GM23338 (cell line): ENCODE measurements at regions not wholly inside any gene's neighbourhood (a gene's known extent, or its start where the extent isn't known, plus 50 kb on each side); places are given as distances from the start of the nearest gene placed in this dataset.
A peak's percentile ranks its signal among the peaks of the same experiment; 100 is the strongest.

Experiments
- ATAC-seq: fragments of 200-7000 bp; cut with Tn5 transposase; 3 replicates; pipeline ENCODE4 v1.9.1; 2020
- DNase-seq: peaks from one replicate; pipeline ENCODE4 v3.0.0-alpha.2; 2015; ENCODE audit warnings: low spot score
- H2AFZ ChIP-seq: fragments of 200-600 bp; sonication (generic); 2 replicates; pipeline ENCODE4 v1.8.0; 2016; ENCODE audit warnings: antibody characterized with exemption, mild to moderate bottlenecking, moderate library complexity
- H3F3A ChIP-seq: fragments of 200-600 bp; sonication (generic); replicated peaks from 2 replicates; pipeline ENCODE4 v1.8.0; 2017; ENCODE audit warnings: antibody characterized with exemption, mixed run types, low read depth
- H3K27ac ChIP-seq: fragments of 200-600 bp; sonication (generic); 2 replicates; pipeline ENCODE4 v1.6.1; 2016; ENCODE audit warnings: low read depth
- H3K27me3 ChIP-seq: fragments of 200-600 bp; sonication (generic); 2 replicates; pipeline ENCODE4 v1.8.0; 2016; ENCODE audit warnings: mild to moderate bottlenecking, mixed run types, moderate library complexity; ENCODE audit not compliant: insufficient read depth
- H3K36me3 ChIP-seq: fragments of 200-600 bp; sonication (generic); 2 replicates; pipeline ENCODE4 v1.8.0; 2016; ENCODE audit warnings: mild to moderate bottlenecking; ENCODE audit not compliant: insufficient read depth
- H3K4me1 ChIP-seq: fragments of 200-600 bp; sonication (generic); 2 replicates; pipeline ENCODE4 v1.8.0; 2016; ENCODE audit warnings: mild to moderate bottlenecking, moderate library complexity; ENCODE audit not compliant: insufficient read depth
- H3K4me2 ChIP-seq: fragments of 200-600 bp; sonication (generic); 2 replicates; pipeline ENCODE4 v1.7.1; 2017; ENCODE audit warnings: mixed run types
- H3K4me3 ChIP-seq: fragments of 200-600 bp; sonication (generic); 2 replicates; pipeline ENCODE4 v1.6.1; 2016; ENCODE audit warnings: mixed run types
- H3K79me2 ChIP-seq: fragments of 200-600 bp; sonication (generic); replicated peaks from 2 replicates; pipeline ENCODE4 v1.8.0; 2017; ENCODE audit warnings: mild to moderate bottlenecking; ENCODE audit not compliant: insufficient read depth
- H3K9me2 ChIP-seq: fragments of 200-600 bp; sonication (generic); 2 replicates; pipeline ENCODE4 v1.8.0; 2017; ENCODE audit not compliant: insufficient read depth
- H4K20me1 ChIP-seq: fragments of 200-600 bp; sonication (generic); replicated peaks from 2 replicates; pipeline ENCODE4 v1.8.0; 2017; ENCODE audit warnings: mild to moderate bottlenecking; ENCODE audit not compliant: insufficient read depth
- H3K27ac Mint-ChIP-seq: 2 replicates; pipeline ENCODE4 v1.8.0; 2020; ENCODE audit warnings: inconsistent platforms, mild to moderate bottlenecking, moderate library complexity, mixed read lengths
- H3K27me3 Mint-ChIP-seq: 3 replicates; pipeline ENCODE4 v1.8.0; 2022; ENCODE audit warnings: low read depth, mild to moderate bottlenecking, moderate library complexity, mixed read lengths, inconsistent platforms; ENCODE audit not compliant: insufficient read depth, poor library complexity
- H3K36me3 Mint-ChIP-seq: 3 replicates; pipeline ENCODE4 v1.8.0; 2021; ENCODE audit warnings: low read depth, mild to moderate bottlenecking, inconsistent platforms, moderate library complexity, mixed read lengths
- H3K4me1 Mint-ChIP-seq: 3 replicates; pipeline ENCODE4 v1.8.0; 2020; ENCODE audit warnings: mild to moderate bottlenecking, inconsistent platforms, mixed read lengths
- H3K4me3 Mint-ChIP-seq: 3 replicates; pipeline ENCODE4 v1.8.0; 2021; ENCODE audit warnings: moderate library complexity, mild to moderate bottlenecking, inconsistent platforms, mixed read lengths
- H3K9me3 Mint-ChIP-seq: 3 replicates; pipeline ENCODE4 v1.8.0; 2020; ENCODE audit warnings: moderate library complexity, mild to moderate bottlenecking, inconsistent platforms, mixed read lengths
- CREB1 ChIP-seq: fragments of 250-450 bp; sonication (Bioruptor Pico); IDR thresholded peaks from 2 replicates; pipeline ENCODE4 v1.5.0; 2020; ENCODE audit warnings: low read depth, mild to moderate bottlenecking, moderate library complexity
- EZH2 ChIP-seq: fragments of 200-600 bp; sonication (generic); IDR thresholded peaks from one replicate; pipeline ENCODE4 v1.8.0; 2017; ENCODE audit warnings: antibody characterized with exemption, mild to moderate bottlenecking, low read depth; ENCODE audit not compliant: unreplicated experiment
- EZH2phosphoT487 ChIP-seq: fragments of 200-600 bp; sonication (generic); IDR thresholded peaks from one replicate; pipeline ENCODE4 v1.8.1; 2018; ENCODE audit warnings: antibody characterized with exemption; ENCODE audit not compliant: unreplicated experiment
- JUNB ChIP-seq: IDR thresholded peaks from one replicate; pipeline ENCODE4 v1.6.1; 2016; ENCODE audit warnings: antibody characterized with exemption; ENCODE audit not compliant: unreplicated experiment
- NANOG ChIP-seq: IDR thresholded peaks from 2 replicates; pipeline ENCODE4 v1.6.1; 2016; ENCODE audit warnings: antibody characterized with exemption, borderline replicate concordance
- POLR2AphosphoS5 ChIP-seq: IDR thresholded peaks from 2 replicates; pipeline ENCODE4 v1.6.1; 2016; ENCODE audit warnings: antibody characterized with exemption, low read depth
- STAT1 ChIP-seq: IDR thresholded peaks from one replicate; pipeline ENCODE4 v1.6.1; 2016; ENCODE audit warnings: antibody characterized with exemption; ENCODE audit not compliant: unreplicated experiment
- ZNF114 ChIP-seq: fragments of 250-450 bp; sonication (Bioruptor Pico); IDR thresholded peaks from 2 replicates; pipeline ENCODE4 v1.5.0; 2020; ENCODE audit warnings: mild to moderate bottlenecking, moderate library complexity
- ZNF331 ChIP-seq: fragments of 250-450 bp; sonication (Bioruptor Pico); IDR thresholded peaks from 2 replicates; pipeline ENCODE4 v1.5.0; 2020; ENCODE audit warnings: low read depth, mild to moderate bottlenecking, moderate library complexity
- TF ChIP-seq, protein P1 (sequence below), 2 experiments: fragments of 200-600 bp in 1 of 2; sonication (generic) in 1 of 2; conservative IDR thresholded peaks; 2 replicates each; pipeline versions ENCODE4 v1.5.1 to v1.6.1; 2016 to 2017; ENCODE audit warnings: antibody characterized with exemption in 2 of 2, low read depth in 2 of 2, mild to moderate bottlenecking in 2 of 2, moderate library complexity in 1 of 2
- TF ChIP-seq, protein P2 (sequence below): fragments of 250-450 bp; sonication (Bioruptor Pico); IDR thresholded peaks from 2 replicates; pipeline ENCODE4 v1.5.0; 2020; ENCODE audit warnings: mild to moderate bottlenecking, moderate library complexity
- TF ChIP-seq, protein P3 (sequence below): IDR thresholded peaks from one replicate; pipeline ENCODE4 v1.6.1; 2018; ENCODE audit warnings: antibody characterized with exemption; ENCODE audit not compliant: unreplicated experiment
- TF ChIP-seq, protein P4 (sequence below): IDR thresholded peaks from 2 replicates; pipeline ENCODE4 v1.6.1; 2016; ENCODE audit warnings: antibody characterized with exemption

DNA sequence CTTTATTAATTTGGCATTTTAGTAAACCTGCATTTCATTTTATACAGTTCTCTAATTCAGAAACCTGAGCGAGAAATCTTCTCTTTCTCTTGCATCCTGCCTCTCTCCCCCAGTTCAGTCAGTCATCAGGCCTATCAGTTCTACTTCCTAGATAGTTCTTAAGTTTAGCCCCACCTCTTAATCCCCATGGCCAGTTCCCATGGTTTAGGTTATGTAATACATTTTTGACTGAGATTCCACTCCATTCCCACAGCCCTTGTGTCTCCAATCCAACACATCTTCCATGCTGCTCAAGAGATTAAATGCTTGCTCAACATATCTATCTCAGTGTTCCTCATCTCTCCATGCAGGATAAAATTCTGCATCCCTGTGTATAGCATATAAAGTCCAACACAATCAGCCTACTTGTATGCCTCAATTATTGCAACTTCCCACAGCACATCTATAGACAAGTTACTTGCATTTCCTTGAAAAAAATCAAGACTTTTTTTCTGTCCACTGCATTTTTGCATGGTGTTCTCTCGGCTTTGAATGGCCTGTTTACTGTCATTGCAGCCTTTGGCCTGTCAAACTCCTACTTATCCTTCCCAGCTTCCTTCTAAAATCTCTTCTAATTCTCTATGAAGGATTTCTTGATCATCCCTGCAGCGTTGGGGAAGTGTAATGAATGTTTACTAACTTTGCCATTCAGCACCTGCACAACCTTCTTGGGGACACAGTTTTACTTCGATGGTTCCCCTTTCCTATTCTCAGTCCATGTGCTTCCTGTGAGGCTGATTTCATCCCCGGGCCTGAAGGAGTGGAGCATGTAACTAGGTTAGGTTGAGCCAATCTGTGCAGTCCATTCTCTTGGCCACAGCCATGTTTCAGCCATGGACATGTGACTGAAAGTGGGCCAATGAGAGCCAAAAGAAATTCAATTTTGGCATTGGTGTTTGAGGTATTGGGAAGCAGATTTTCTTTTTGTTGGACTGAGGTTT is 80.8 kb downstream of the DACT1 start:
- no peaks in the 10 kb centered on the region for H3K36me3 Mint-ChIP-seq
- no peaks in the 10 kb centered on the region for H3K9me3 Mint-ChIP-seq
- Histone ChIP-seq H3K9me2 (peaks cover 9% of the 10 kb centered on the region), H4K20me1 (no peaks in the 10 kb centered on the region), H3K4me2 (no peak overlapping the region), H3K79me2 (no peaks in the 10 kb centered on the region), H3K27me3 (no peaks in the 10 kb centered on the region), H3K36me3 (no peaks in the 10 kb centered on the region), H3K27ac (no peak overlapping the region), H3K4me1 (no peaks in the 10 kb centered on the region), H2AFZ (0 out of 2 replicates have a peak overlapping the region, but pooled peaks have one; percentile 72), H3K4me3 (no peak overlapping the region), H3F3A (no peaks in the 10 kb centered on the region)
- ATAC-seq, result no peak
- no peak for DNase-seq
- H3K27ac Mint-ChIP-seq, result no peak overlapping the region
- H3K4me3 Mint-ChIP-seq, result no peak overlapping the region
- TF ChIP-seq JUNB (no peak), CREB1 (CRISPR knock-in tag) (no peak), ZNF331 (CRISPR knock-in tag) (no peak), NANOG (no peak), ZNF114 (CRISPR knock-in tag) (no peak), EZH2 (no peak), STAT1 (no peak), POLR2AphosphoS5 (no peak), EZH2phosphoT487 (no peak)
- TF ChIP-seq, protein P1, sequence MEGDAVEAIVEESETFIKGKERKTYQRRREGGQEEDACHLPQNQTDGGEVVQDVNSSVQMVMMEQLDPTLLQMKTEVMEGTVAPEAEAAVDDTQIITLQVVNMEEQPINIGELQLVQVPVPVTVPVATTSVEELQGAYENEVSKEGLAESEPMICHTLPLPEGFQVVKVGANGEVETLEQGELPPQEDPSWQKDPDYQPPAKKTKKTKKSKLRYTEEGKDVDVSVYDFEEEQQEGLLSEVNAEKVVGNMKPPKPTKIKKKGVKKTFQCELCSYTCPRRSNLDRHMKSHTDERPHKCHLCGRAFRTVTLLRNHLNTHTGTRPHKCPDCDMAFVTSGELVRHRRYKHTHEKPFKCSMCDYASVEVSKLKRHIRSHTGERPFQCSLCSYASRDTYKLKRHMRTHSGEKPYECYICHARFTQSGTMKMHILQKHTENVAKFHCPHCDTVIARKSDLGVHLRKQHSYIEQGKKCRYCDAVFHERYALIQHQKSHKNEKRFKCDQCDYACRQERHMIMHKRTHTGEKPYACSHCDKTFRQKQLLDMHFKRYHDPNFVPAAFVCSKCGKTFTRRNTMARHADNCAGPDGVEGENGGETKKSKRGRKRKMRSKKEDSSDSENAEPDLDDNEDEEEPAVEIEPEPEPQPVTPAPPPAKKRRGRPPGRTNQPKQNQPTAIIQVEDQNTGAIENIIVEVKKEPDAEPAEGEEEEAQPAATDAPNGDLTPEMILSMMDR (conservative IDR thresholded peaks at IDR 0.05; ENCODE audit: low read depth in 2 of 2), result no peak
- TF ChIP-seq, protein P2, sequence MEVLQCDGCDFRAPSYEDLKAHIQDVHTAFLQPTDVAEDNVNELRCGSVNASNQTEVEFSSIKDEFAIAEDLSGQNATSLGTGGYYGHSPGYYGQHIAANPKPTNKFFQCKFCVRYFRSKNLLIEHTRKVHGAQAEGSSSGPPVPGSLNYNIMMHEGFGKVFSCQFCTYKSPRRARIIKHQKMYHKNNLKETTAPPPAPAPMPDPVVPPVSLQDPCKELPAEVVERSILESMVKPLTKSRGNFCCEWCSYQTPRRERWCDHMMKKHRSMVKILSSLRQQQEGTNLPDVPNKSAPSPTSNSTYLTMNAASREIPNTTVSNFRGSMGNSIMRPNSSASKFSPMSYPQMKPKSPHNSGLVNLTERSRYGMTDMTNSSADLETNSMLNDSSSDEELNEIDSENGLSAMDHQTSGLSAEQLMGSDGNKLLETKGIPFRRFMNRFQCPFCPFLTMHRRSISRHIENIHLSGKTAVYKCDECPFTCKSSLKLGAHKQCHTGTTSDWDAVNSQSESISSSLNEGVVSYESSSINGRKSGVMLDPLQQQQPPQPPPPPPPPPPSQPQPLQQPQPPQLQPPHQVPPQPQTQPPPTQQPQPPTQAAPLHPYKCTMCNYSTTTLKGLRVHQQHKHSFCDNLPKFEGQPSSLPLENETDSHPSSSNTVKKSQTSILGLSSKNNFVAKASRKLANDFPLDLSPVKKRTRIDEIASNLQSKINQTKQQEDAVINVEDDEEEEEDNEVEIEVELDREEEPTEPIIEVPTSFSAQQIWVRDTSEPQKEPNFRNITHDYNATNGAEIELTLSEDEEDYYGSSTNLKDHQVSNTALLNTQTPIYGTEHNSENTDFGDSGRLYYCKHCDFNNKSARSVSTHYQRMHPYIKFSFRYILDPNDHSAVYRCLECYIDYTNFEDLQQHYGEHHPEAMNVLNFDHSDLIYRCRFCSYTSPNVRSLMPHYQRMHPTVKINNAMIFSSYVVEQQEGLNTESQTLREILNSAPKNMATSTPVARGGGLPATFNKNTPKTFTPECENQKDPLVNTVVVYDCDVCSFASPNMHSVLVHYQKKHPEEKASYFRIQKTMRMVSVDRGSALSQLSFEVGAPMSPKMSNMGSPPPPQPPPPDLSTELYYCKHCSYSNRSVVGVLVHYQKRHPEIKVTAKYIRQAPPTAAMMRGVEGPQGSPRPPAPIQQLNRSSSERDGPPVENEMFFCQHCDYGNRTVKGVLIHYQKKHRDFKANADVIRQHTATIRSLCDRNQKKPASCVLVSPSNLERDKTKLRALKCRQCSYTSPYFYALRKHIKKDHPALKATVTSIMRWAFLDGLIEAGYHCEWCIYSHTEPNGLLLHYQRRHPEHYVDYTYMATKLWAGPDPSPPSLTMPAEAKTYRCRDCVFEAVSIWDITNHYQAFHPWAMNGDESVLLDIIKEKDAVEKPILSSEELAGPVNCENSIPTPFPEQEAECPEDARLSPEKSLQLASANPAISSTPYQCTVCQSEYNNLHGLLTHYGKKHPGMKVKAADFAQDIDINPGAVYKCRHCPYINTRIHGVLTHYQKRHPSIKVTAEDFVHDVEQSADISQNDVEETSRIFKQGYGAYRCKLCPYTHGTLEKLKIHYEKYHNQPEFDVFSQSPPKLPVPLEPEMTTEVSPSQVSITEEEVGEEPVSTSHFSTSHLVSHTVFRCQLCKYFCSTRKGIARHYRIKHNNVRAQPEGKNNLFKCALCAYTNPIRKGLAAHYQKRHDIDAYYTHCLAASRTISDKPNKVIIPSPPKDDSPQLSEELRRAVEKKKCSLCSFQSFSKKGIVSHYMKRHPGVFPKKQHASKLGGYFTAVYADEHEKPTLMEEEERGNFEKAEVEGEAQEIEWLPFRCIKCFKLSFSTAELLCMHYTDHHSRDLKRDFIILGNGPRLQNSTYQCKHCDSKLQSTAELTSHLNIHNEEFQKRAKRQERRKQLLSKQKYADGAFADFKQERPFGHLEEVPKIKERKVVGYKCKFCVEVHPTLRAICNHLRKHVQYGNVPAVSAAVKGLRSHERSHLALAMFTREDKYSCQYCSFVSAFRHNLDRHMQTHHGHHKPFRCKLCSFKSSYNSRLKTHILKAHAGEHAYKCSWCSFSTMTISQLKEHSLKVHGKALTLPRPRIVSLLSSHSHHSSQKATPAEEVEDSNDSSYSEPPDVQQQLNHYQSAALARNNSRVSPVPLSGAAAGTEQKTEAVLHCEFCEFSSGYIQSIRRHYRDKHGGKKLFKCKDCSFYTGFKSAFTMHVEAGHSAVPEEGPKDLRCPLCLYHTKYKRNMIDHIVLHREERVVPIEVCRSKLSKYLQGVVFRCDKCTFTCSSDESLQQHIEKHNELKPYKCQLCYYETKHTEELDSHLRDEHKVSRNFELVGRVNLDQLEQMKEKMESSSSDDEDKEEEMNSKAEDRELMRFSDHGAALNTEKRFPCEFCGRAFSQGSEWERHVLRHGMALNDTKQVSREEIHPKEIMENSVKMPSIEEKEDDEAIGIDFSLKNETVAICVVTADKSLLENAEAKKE (CRISPR knock-in tag), result no peak
- TF ChIP-seq, protein P3, sequence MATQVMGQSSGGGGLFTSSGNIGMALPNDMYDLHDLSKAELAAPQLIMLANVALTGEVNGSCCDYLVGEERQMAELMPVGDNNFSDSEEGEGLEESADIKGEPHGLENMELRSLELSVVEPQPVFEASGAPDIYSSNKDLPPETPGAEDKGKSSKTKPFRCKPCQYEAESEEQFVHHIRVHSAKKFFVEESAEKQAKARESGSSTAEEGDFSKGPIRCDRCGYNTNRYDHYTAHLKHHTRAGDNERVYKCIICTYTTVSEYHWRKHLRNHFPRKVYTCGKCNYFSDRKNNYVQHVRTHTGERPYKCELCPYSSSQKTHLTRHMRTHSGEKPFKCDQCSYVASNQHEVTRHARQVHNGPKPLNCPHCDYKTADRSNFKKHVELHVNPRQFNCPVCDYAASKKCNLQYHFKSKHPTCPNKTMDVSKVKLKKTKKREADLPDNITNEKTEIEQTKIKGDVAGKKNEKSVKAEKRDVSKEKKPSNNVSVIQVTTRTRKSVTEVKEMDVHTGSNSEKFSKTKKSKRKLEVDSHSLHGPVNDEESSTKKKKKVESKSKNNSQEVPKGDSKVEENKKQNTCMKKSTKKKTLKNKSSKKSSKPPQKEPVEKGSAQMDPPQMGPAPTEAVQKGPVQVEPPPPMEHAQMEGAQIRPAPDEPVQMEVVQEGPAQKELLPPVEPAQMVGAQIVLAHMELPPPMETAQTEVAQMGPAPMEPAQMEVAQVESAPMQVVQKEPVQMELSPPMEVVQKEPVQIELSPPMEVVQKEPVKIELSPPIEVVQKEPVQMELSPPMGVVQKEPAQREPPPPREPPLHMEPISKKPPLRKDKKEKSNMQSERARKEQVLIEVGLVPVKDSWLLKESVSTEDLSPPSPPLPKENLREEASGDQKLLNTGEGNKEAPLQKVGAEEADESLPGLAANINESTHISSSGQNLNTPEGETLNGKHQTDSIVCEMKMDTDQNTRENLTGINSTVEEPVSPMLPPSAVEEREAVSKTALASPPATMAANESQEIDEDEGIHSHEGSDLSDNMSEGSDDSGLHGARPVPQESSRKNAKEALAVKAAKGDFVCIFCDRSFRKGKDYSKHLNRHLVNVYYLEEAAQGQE, result no peak
- TF ChIP-seq, protein P4, sequence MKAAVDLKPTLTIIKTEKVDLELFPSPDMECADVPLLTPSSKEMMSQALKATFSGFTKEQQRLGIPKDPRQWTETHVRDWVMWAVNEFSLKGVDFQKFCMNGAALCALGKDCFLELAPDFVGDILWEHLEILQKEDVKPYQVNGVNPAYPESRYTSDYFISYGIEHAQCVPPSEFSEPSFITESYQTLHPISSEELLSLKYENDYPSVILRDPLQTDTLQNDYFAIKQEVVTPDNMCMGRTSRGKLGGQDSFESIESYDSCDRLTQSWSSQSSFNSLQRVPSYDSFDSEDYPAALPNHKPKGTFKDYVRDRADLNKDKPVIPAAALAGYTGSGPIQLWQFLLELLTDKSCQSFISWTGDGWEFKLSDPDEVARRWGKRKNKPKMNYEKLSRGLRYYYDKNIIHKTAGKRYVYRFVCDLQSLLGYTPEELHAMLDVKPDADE, result no peak
- H3K27me3 Mint-ChIP-seq, result no peaks in the 10 kb centered on the region
- H3K4me1 Mint-ChIP-seq, result no peaks in the 10 kb centered on the region; the same call in 2 of the 3 replicates
